ENCODE measurements at regions not wholly inside any gene's neighbourhood (a gene's known extent, or its start where the extent isn't known, plus 50 kb on each side); places are given as distances from the start of the nearest gene placed in this dataset.

- TF ChIP-seq CTCF (IDR thresholded peaks at IDR 0.05; ENCODE audit: low read depth, low read length) = no peak
- TF ChIP-seq EZH2phosphoT487 (IDR thresholded peaks at IDR 0.05; ENCODE audit: low read depth) = no peak
These were observed 83.4 kb upstream of the UCN3 start for GRCh38 chr10:5281356-5281755.

All from OCI-LY3 (cell line).